ENCODE measurements at regions not wholly inside any gene's neighbourhood (a gene's known extent, or its start where the extent isn't known, plus 50 kb on each side); places are given as distances from the start of the nearest gene placed in this dataset.

DNA sequence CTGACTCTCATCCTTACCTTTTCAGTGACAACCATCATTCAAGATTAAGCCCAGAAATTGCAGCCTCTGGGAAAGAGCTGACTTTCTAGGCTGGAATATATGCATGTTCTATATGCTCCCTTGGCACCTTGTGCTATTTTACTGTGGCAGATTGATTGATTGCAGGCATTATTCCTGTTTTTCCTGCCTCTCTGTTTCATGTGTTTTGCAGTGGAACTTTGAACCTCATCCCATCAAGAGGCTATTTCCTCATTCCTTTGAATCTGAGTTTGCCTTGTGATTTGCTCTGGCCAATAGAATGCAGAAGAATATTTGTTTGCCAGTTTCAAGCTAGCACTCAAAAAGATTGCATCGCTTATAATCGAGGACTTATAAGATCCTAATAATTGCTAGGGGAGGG is 174.8 kb upstream of the DCN start:
- Histone ChIP-seq H2AFZ (ENCODE audit: insufficient read depth, low read depth, low read length, poor library complexity, severe bottlenecking) (no peak overlapping the region), H3K4me1 (ENCODE audit: control insufficient read depth in 2 of 2, insufficient read depth in 2 of 2, low read length in 2 of 2) (no peaks in the 10 kb centered on the region), H3K9me3 (ENCODE audit: control extremely low read depth in 1 of 3, control insufficient read depth in 2 of 3, insufficient read depth in 1 of 3, low read length in 2 of 3) (no peaks in the 10 kb centered on the region), H3K4me2 (replicated peaks; ENCODE audit: low read depth, low read length, poor library complexity, severe bottlenecking) (no peak overlapping the region), H3K27ac (ENCODE audit: low read length in 2 of 2) (no peak overlapping the region), H3K36me3 (replicated peaks in 1 of 2; ENCODE audit: control extremely low read depth in 1 of 2, control insufficient read depth in 1 of 2, extremely low read depth in 1 of 2, insufficient read depth in 2 of 2, low read length in 1 of 2) (no peaks in the 10 kb centered on the region), H3K9ac (ENCODE audit: low read length) (no peak overlapping the region), H3K27me3 (replicated peaks in 1 of 4; ENCODE audit: control extremely low read depth in 1 of 4, control insufficient read depth in 3 of 4, insufficient read depth in 4 of 4, low read length in 3 of 4) (peaks cover 0 to 5% (median 0%) of the 10 kb centered on the region in 4 experiments), H4K20me1 (ENCODE audit: control insufficient read depth, insufficient read depth, low read length, poor library complexity, severe bottlenecking) (no peaks in the 10 kb centered on the region), H3K4me3 (ENCODE audit: control extremely low read depth in 1 of 5, extremely low read depth in 1 of 5, insufficient read depth in 1 of 5, low read depth in 2 of 5, low read length in 4 of 5) (no peak overlapping the region), H3K79me2 (ENCODE audit: control insufficient read depth, insufficient read depth, low read length) (no peaks in the 10 kb centered on the region)
- DNase-seq (no peak), ATAC-seq (ENCODE audit: low read depth) (no peak)
- TF ChIP-seq, protein P1, sequence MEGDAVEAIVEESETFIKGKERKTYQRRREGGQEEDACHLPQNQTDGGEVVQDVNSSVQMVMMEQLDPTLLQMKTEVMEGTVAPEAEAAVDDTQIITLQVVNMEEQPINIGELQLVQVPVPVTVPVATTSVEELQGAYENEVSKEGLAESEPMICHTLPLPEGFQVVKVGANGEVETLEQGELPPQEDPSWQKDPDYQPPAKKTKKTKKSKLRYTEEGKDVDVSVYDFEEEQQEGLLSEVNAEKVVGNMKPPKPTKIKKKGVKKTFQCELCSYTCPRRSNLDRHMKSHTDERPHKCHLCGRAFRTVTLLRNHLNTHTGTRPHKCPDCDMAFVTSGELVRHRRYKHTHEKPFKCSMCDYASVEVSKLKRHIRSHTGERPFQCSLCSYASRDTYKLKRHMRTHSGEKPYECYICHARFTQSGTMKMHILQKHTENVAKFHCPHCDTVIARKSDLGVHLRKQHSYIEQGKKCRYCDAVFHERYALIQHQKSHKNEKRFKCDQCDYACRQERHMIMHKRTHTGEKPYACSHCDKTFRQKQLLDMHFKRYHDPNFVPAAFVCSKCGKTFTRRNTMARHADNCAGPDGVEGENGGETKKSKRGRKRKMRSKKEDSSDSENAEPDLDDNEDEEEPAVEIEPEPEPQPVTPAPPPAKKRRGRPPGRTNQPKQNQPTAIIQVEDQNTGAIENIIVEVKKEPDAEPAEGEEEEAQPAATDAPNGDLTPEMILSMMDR (IDR thresholded peaks at IDR 0.05) = no peak
- no peak for TF ChIP-seq EZH2 (IDR thresholded peaks at IDR 0.05; ENCODE audit: borderline replicate concordance, insufficient read depth, low read depth, low read length, poor library complexity, severe bottlenecking)
- H3K9me3 Mint-ChIP-seq (ENCODE audit: insufficient read depth) = no peaks in the 10 kb centered on the region
- no peaks in the 10 kb centered on the region for H3K4me1 Mint-ChIP-seq
- no peak overlapping the region for H3K27ac Mint-ChIP-seq
- POLR2A ChIA-PET = no interaction called here
- no CpG with 5 or more reads among the region's 2 CpGs for WGBS (ENCODE audit: insufficient coverage)
- no peak overlapping the region for H3K4me3 Mint-ChIP-seq
- peaks cover 24% of the 10 kb centered on the region for H3K27me3 Mint-ChIP-seq
- intact Hi-C loops (cut with micrococcal nuclease) = no loop called here
- CTCF ChIA-PET = interaction anchor here (0.7 kb wide), 1 partner anchor 25 kb away, joined by 3 read pairs; no protein-coding TSS in a partner anchor

DNA sequence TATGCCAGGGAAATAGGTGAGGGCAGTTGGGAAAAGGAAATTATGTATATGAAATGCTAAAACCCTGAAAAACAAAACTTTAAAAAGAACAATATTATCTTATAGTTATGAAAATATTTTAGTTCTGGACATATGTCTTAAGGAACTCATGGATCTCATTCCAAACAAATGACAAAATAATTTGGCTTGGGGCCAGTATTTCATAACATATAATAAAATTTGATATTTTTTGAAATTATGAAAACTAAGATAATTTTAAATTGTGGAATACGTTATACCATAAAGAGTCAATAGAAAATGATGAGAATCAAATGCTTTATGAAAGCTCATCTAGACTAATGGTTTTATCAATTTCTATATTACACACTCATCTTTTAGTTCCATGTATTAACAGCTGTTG is 173.8 kb upstream of the DCN start:
- Histone ChIP-seq H4K20me1 (ENCODE audit: control insufficient read depth, insufficient read depth, low read length, poor library complexity, severe bottlenecking) (no peaks in the 10 kb centered on the region), H3K4me3 (ENCODE audit: control extremely low read depth in 1 of 5, extremely low read depth in 1 of 5, insufficient read depth in 1 of 5, low read depth in 2 of 5, low read length in 4 of 5) (no peak overlapping the region), H3K27ac (ENCODE audit: low read length in 2 of 2) (no peak overlapping the region), H3K9me3 (ENCODE audit: control extremely low read depth in 1 of 3, control insufficient read depth in 2 of 3, insufficient read depth in 1 of 3, low read length in 2 of 3) (no peaks in the 10 kb centered on the region), H3K36me3 (replicated peaks in 1 of 2; ENCODE audit: control extremely low read depth in 1 of 2, control insufficient read depth in 1 of 2, extremely low read depth in 1 of 2, insufficient read depth in 2 of 2, low read length in 1 of 2) (no peaks in the 10 kb centered on the region), H3K4me2 (replicated peaks; ENCODE audit: low read depth, low read length, poor library complexity, severe bottlenecking) (no peak overlapping the region), H3K4me1 (ENCODE audit: control insufficient read depth in 2 of 2, insufficient read depth in 2 of 2, low read length in 2 of 2) (no peaks in the 10 kb centered on the region), H3K79me2 (ENCODE audit: control insufficient read depth, insufficient read depth, low read length) (no peaks in the 10 kb centered on the region), H3K27me3 (replicated peaks in 1 of 4; ENCODE audit: control extremely low read depth in 1 of 4, control insufficient read depth in 3 of 4, insufficient read depth in 4 of 4, low read length in 3 of 4) (peaks cover 0 to 5% (median 0%) of the 10 kb centered on the region in 4 experiments), H2AFZ (ENCODE audit: insufficient read depth, low read depth, low read length, poor library complexity, severe bottlenecking) (no peak overlapping the region), H3K9ac (ENCODE audit: low read length) (no peak overlapping the region)
- no peaks in the 10 kb centered on the region for H3K4me1 Mint-ChIP-seq
- no peak overlapping the region for H3K4me3 Mint-ChIP-seq
- no peak overlapping the region for H3K27ac Mint-ChIP-seq
- TF ChIP-seq, protein P1 (IDR thresholded peaks at IDR 0.05) = no peak
- TF ChIP-seq EZH2 (IDR thresholded peaks at IDR 0.05; ENCODE audit: borderline replicate concordance, insufficient read depth, low read depth, low read length, poor library complexity, severe bottlenecking) = no peak
- DNase-seq (no peak), ATAC-seq (ENCODE audit: low read depth) (no peak)
- no peaks in the 10 kb centered on the region for H3K9me3 Mint-ChIP-seq (ENCODE audit: insufficient read depth)
- WGBS (ENCODE audit: insufficient coverage) = no CpG with 5 or more reads among the region's 1 CpG
- ChIA-PET CTCF (interaction anchor here (1.0 to 1.9 kb wide), 3 partner anchors 9 to 412 kb away, joined by 3 to 11 read pairs (median 3); no protein-coding TSS in a partner anchor), POLR2A (no interaction called here)
- intact Hi-C loops (cut with micrococcal nuclease) = no loop called here
- H3K27me3 Mint-ChIP-seq = peaks cover 21% of the 10 kb centered on the region
